ENCODE measurements at regions not wholly inside any gene's neighbourhood (a gene's known extent, or its start where the extent isn't known, plus 50 kb on each side); places are given as distances from the start of the nearest gene placed in this dataset.

DNA sequence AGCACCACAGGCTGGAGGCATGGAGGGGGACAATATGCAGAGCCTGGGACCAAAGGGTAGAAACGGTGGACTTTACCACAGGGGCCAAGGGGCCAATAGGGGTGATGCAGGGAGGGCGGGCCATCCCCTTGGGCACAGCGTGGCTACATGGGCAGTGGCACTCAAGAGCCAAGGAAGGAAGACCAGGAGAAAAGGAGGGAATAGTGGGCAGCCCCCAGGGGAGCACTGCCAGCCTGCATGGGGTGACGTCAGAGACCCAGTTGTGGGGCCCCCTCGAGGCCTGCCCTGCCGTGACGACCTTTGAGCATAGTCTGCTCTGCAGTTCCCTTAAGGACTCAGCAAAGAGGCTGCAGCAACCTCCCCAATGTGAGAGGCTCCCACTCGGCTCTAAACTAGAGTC, 95.5 kb upstream of the TMPRSS2 start:
- Mint-ChIP-seq H3K27me3 (ENCODE audit: insufficient read depth, unreplicated experiment) (peaks cover 12% of the 10 kb centered on the region), H3K36me3 (ENCODE audit: insufficient read depth, unreplicated experiment) (no peaks in the 10 kb centered on the region), H3K27ac (ENCODE audit: low read depth, unreplicated experiment) (no peak overlapping the region), H3K4me1 (ENCODE audit: insufficient read depth, unreplicated experiment) (peaks cover 6% of the 10 kb centered on the region), H3K4me3 (ENCODE audit: unreplicated experiment) (no peak overlapping the region), H3K9me3 (ENCODE audit: unreplicated experiment) (no peaks in the 10 kb centered on the region)
- DNase-seq (ENCODE audit: unreplicated experiment) = no peak
- POLR2A ChIA-PET = no interaction called here
- no TSS peak for BruUV-seq (replicated peaks)
- intact Hi-C loops (cut with micrococcal nuclease) = no loop called here
- TF ChIP-seq, protein P1, sequence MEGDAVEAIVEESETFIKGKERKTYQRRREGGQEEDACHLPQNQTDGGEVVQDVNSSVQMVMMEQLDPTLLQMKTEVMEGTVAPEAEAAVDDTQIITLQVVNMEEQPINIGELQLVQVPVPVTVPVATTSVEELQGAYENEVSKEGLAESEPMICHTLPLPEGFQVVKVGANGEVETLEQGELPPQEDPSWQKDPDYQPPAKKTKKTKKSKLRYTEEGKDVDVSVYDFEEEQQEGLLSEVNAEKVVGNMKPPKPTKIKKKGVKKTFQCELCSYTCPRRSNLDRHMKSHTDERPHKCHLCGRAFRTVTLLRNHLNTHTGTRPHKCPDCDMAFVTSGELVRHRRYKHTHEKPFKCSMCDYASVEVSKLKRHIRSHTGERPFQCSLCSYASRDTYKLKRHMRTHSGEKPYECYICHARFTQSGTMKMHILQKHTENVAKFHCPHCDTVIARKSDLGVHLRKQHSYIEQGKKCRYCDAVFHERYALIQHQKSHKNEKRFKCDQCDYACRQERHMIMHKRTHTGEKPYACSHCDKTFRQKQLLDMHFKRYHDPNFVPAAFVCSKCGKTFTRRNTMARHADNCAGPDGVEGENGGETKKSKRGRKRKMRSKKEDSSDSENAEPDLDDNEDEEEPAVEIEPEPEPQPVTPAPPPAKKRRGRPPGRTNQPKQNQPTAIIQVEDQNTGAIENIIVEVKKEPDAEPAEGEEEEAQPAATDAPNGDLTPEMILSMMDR (IDR thresholded peaks at IDR 0.05; ENCODE audit: unreplicated experiment) = no peak
- CTCF ChIA-PET = interaction anchor here (3.9 kb wide), 1 partner anchor 320 kb away, joined by 21 read pairs; no protein-coding TSS in a partner anchor

DNA sequence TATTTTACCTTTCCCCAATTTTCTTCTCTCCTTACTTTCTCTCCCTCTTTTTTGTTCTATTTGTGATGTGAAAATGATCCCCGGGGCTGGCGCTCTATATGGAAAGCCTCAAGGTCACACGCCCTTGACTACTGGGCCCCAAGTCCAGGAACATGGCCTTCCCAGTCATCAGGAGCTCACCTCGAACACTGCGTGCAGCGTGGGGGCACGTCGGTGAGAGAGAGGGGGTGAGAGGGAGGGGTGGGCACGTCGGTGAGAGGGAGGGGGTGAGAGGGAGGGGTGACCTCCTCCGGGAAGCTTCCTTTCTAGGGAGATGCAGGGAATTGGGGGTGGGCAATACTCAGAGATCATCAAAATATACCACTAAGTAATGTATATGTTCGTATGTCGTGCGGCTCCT, 94.6 kb upstream of the TMPRSS2 start:
- intact Hi-C loops (cut with micrococcal nuclease) = no loop called here
- H3K4me1 Mint-ChIP-seq (ENCODE audit: insufficient read depth, unreplicated experiment) = peaks cover 6% of the 10 kb centered on the region
- peaks cover 12% of the 10 kb centered on the region for H3K27me3 Mint-ChIP-seq (ENCODE audit: insufficient read depth, unreplicated experiment)
- TF ChIP-seq, protein P1 (IDR thresholded peaks at IDR 0.05; ENCODE audit: unreplicated experiment) = no peak
- no peak overlapping the region for H3K27ac Mint-ChIP-seq (ENCODE audit: low read depth, unreplicated experiment)
- no peaks in the 10 kb centered on the region for H3K9me3 Mint-ChIP-seq (ENCODE audit: unreplicated experiment)
- BruUV-seq (replicated peaks) = no TSS peak
- no peaks in the 10 kb centered on the region for H3K36me3 Mint-ChIP-seq (ENCODE audit: insufficient read depth, unreplicated experiment)
- POLR2A ChIA-PET = interaction anchor here (0.9 to 1.7 kb wide), 3 partner anchors 17 to 320 kb away, joined by 3 read pairs; no protein-coding TSS in a partner anchor
- H3K4me3 Mint-ChIP-seq (ENCODE audit: unreplicated experiment) = no peak overlapping the region
- CTCF ChIA-PET = interaction anchor here (1.4 to 3.9 kb wide), 3 partner anchors 10 to 319 kb away, joined by 5 to 21 read pairs (median 6); no protein-coding TSS in a partner anchor
- DNase-seq (ENCODE audit: unreplicated experiment) = no peak

DNA sequence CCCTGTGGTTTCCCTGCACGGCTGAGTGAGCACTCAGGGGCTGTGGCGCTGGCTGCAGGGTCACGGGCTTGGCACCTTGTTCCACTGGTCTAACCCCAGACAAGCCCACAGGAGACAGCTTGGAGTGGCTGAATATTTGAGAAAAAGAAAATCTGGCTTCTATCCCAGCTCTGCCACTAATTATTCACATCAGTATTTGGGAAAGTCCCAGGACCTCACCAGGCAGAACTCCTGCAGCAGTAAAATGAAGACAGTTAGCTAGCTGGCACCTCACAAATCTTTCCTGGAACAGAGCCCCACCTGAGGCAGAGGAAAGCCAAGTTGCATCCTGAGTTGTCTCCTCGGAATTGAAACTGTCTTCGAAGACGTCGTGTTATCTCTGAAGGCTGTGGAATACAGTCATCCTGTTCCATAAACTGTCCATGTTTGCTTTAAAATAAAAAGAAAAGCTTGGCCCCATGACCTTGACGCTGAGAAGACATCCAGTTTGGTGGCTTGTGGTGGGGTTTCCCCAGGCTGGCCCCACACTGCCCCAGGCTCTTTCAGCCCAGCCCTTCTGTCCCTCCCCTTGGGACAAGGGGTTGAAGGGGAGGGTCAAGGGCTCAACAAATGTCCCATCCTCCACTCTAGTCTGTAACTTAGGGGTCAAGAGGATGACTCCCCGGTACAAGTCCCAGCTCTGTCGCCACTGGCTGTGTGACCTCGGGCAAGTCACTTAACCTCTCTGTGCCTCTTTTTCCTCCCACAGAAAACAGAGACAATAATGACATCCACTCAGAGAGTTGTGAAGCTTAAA, 93.8 kb upstream of the TMPRSS2 start:
- ChIA-PET CTCF (interaction anchor here (0.5 to 3.9 kb wide), 10 partner anchors 8 to 320 kb away, joined by 3 to 21 read pairs (median 4); no protein-coding TSS in a partner anchor), POLR2A (interaction anchor here (0.6 to 1.7 kb wide), 6 partner anchors 16 to 332 kb away, joined by 3 read pairs; no protein-coding TSS in a partner anchor)
- no peaks in the 10 kb centered on the region for H3K9me3 Mint-ChIP-seq (ENCODE audit: unreplicated experiment)
- H3K4me3 Mint-ChIP-seq (ENCODE audit: unreplicated experiment) = no peak overlapping the region
- H3K27me3 Mint-ChIP-seq (ENCODE audit: insufficient read depth, unreplicated experiment) = peaks cover 12% of the 10 kb centered on the region
- peak; percentile 37 for DNase-seq (ENCODE audit: unreplicated experiment)
- H3K36me3 Mint-ChIP-seq (ENCODE audit: insufficient read depth, unreplicated experiment) = no peaks in the 10 kb centered on the region
- BruUV-seq (replicated peaks) = no TSS peak
- TF ChIP-seq, protein P1 (IDR thresholded peaks at IDR 0.05; ENCODE audit: unreplicated experiment) = no peak
- peak overlapping the region; percentile 61 for H3K27ac Mint-ChIP-seq (ENCODE audit: low read depth, unreplicated experiment)
- H3K4me1 Mint-ChIP-seq (ENCODE audit: insufficient read depth, unreplicated experiment) = peaks cover 6% of the 10 kb centered on the region
- intact Hi-C loops (cut with micrococcal nuclease) = no loop called here

DNA sequence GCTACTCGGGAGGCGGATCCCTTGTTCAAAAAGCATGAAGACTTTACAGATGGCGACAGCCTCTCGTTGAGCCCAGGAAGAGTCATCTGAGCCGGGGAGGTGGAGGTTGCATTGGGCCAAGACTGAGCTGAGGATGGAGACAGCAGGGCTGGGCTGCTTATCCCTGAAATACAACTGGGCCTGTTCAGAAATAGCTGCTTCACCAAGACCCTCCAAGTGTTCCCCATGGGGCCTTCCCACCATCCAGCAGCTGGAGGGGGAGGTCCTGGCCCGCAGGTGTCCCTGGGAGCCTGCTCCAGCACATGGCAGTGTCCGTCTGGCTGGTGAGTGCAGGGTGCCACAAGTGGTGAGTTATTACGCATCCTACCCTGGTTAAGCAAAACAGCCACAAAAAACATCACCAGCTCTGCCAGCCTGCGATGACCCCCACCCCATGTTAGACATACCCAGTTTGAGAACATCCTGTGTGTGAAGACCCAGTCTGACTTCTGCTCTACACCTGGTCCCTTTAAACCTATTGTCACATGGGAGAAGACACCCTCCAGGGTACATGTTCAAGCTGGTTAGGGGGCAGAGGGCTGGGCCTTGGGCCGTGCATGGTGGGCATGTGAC, 93.1 kb upstream of the TMPRSS2 start:
- TF ChIP-seq, protein P1 (IDR thresholded peaks at IDR 0.05; ENCODE audit: unreplicated experiment) = no peak

More for the DNA sequence above, 93.1 kb upstream of the TMPRSS2 start:
- intact Hi-C loops (cut with micrococcal nuclease) = no loop called here
- ChIA-PET CTCF (interaction anchor here (0.6 to 3.9 kb wide), 8 partner anchors 9 to 349 kb away, joined by 3 to 21 read pairs (median 4); no protein-coding TSS in a partner anchor), POLR2A (interaction anchor here (0.6 to 1.7 kb wide), 3 partner anchors 15 to 277 kb away, joined by 3 read pairs; no protein-coding TSS in a partner anchor)
- DNase-seq (ENCODE audit: unreplicated experiment) = no peak
- peaks cover 6% of the 10 kb centered on the region for H3K4me1 Mint-ChIP-seq (ENCODE audit: insufficient read depth, unreplicated experiment)
- no TSS peak for BruUV-seq (replicated peaks)
- H3K27ac Mint-ChIP-seq (ENCODE audit: low read depth, unreplicated experiment) = peak overlapping the region; percentile 61
- no peaks in the 10 kb centered on the region for H3K36me3 Mint-ChIP-seq (ENCODE audit: insufficient read depth, unreplicated experiment)
- no peaks in the 10 kb centered on the region for H3K9me3 Mint-ChIP-seq (ENCODE audit: unreplicated experiment)
- H3K4me3 Mint-ChIP-seq (ENCODE audit: unreplicated experiment) = no peak overlapping the region
- peaks cover 12% of the 10 kb centered on the region for H3K27me3 Mint-ChIP-seq (ENCODE audit: insufficient read depth, unreplicated experiment)
